NCI-H146 treated with DMSO at 0.1 percent for 48 hours (cell line): ENCODE measurements at regions not wholly inside any gene's neighbourhood (a gene's known extent, or its start where the extent isn't known, plus 50 kb on each side); places are given as distances from the start of the nearest gene placed in this dataset.
A peak's percentile ranks its signal among the peaks of the same experiment; 100 is the strongest.
"Not testable (repeated sequence)": the region's sequence is repeated elsewhere in the genome, so short reads cannot be mapped to it uniquely, and the experiment has no call there.

Source experiments
- DNase-seq: peaks from one replicate; lab custom pipeline; 2025; ENCODE audit not compliant: unreplicated experiment; lab: John Stamatoyannopoulos, UW

GRCh38 chr6:151154418-151154817, 85.3 kb upstream of the AKAP12 start:
- no peak for DNase-seq

- no peak for DNase-seq
These were observed 84.7 kb upstream of the AKAP12 start for GRCh38 chr6:151155095-151155494.

GRCh38 chr6:151160929-151161757, 78.6 kb upstream of the AKAP12 start:
- peak; percentile 83 for DNase-seq

- DNase-seq, result no peak
These were observed 75.4 kb upstream of the AKAP12 start for GRCh38 chr6:151164383-151164782.

DNA sequence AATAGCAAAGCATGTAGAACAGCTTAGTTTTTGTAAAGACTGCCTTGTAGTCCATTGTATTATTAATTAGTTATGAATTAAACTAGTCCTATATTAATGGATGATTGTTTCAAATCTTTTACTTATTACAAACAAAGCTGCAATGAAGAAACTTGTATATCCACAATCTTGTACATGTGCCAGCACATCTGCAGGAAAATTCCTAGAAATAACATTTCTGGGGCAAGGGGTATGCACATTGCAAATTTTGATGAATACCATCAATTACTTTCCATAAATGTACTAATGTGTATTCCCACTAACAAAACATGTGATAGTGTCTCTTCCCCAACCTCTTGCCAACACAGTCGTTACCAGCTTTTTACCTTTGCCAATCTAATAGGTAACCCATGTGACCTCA, 73.6 kb upstream of the AKAP12 start:
- DNase-seq, result no peak

DNA sequence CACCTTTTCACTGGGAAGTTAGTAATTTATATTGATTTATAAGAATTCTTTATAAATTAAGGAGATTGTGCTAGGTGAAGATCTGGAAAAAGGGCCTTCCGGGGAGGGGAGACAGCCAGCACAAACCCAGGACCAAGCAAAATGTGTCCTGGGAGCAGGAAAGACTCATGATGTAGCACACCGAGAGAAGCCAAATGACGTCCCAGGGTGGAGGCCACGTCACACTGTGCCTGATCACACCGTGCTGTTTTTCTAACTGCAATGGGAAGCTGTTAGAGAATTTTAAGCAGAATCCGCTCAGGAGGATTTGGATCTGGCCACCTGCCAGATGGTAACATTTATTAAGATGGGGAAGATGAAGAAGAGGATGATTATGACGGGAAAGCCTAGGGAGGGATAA, 72.7 kb upstream of the AKAP12 start:
- no peak for DNase-seq

GRCh38 chr6:151170622-151171246, 69.0 kb upstream of the AKAP12 start:
- no peak for DNase-seq

DNA sequence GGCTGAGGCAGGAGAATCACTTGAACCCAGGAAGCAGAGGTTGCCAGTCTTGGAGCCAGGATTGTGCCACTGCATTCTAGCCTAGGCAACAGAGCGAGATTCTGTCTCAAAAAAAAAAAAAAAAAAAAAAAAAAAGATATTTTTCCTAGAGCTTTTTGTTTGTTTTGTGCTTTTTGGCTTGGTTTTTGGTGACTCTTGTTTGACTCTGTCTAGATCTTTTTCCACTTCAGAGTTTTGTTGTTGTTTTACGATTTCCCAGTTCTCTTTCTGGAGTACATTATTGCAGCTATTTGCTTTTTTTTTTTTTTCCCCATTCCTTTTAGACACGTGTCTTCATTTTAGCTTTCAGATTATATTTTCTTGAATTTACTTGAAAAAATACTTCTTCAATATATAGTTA, 67.0 kb upstream of the AKAP12 start:
- no peak for DNase-seq

GRCh38 chr6:151175662-151176445, 63.9 kb upstream of the AKAP12 start:
- no peak for DNase-seq

GRCh38 chr6:151176911-151177770, 62.6 kb upstream of the AKAP12 start:
- no peak for DNase-seq

- DNase-seq, result no peak
These were observed 61.4 kb upstream of the AKAP12 start for GRCh38 chr6:151178373-151178772.

- DNase-seq, result no peak
These were observed 60.4 kb upstream of the AKAP12 start for GRCh38 chr6:151179321-151179720.

GRCh38 chr6:151180330-151181048, 59.3 kb upstream of the AKAP12 start:
- no peak for DNase-seq

DNA sequence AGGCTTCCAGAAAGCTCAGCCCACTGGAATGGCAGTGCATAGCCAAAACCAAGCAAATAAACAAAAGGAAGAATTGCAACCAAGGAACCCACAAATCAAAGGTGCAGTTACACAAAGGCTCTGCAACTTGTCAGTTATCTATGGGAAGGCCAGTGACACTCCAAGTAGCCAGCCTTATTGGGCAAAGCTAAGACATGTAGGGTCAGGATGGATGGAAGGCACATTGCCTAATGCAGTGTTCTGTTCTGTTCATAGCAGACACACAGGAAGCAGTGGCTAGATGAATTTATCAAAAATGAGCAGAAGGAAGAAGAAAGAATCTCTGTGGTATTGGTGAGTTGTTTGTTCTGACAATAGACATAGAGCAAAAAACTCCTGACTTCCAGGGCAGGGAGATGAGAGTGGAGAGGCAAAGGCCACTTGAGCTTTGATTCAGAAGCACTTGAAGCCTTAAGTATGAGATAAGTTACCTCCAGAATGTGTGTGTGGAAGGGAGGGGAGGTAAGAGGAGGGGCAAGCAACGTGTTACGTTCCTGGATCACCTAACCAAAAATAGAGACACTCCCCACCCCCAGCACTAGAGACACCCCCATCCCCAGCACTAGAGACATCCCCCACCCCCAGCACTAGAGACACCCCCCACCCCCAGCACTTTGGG, 57.9 kb upstream of the AKAP12 start:
- no peak for DNase-seq

GRCh38 chr6:151182958-151183357, 56.8 kb upstream of the AKAP12 start:
- not testable (repeated sequence) for DNase-seq

DNA sequence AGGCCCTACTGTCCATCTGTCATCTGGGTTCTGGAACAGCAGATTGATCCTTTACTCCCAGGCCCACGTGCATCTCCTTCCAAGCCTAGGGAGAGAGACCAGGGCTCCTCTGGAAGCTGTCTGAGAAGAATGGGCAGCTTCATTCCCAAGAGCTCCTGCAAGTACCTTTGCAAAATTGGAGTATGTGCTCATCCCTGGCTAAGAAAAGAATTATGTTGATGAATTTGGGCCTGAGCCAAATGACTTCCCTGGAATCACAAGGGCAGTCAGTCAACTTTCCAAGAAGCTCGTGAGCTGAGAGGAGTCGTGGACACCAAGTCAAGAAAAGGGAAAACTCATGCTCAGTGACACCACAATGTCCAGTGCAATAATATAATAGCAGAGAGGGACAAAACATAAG, 54.6 kb upstream of the AKAP12 start:
- DNase-seq, result no peak

GRCh38 chr6:151186306-151186705, 53.5 kb upstream of the AKAP12 start:
- DNase-seq, result no peak

- no peak for DNase-seq
These were observed 52.9 kb upstream of the AKAP12 start for GRCh38 chr6:151186804-151187330.
